DMS153 (cell line): ENCODE measurements at regions not wholly inside any gene's neighbourhood (a gene's known extent, or its start where the extent isn't known, plus 50 kb on each side); places are given as distances from the start of the nearest gene placed in this dataset.
A peak's percentile ranks its signal among the peaks of the same experiment; 100 is the strongest.

Experiments
- DNase-seq: peaks from one replicate; lab custom pipeline; 2025; lab: John Stamatoyannopoulos, UW

DNA sequence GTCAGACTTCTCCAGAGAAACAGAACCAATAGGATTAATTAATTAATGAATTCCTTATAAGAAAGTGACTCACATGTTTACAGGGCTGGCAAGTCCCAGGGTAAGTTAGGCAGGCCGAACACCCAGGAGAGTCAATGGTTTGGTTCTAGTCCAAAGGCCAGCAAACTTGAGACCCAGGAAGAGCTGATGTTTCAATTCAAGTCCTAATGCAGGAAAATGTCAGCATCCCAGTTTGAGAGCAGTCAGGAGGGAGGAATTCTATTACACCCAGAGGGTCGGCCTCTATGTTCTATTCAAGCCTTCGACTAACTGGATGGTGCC is 466.0 kb downstream of the INSC start:
- no peak for DNase-seq

DNA sequence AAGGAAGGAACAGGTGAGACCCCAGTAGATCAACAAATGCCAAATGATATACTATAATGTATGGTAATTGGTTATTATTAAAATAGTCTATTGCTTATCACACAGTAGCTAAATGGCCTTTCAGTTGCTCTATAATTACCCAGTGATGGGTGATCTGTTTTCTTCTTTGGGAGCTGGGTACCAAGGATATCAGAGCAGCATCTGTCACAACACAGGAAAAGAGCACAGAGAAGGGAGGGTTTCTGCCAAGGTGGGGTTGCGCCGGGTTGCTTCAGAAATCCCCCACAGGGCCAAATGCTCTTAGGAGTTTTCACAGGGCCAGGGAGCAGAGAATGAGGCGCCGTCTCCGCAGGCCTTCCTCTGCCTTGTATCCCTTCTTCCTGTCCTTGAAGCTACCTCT is 469.4 kb downstream of the INSC start:
- no peak for DNase-seq

DNA sequence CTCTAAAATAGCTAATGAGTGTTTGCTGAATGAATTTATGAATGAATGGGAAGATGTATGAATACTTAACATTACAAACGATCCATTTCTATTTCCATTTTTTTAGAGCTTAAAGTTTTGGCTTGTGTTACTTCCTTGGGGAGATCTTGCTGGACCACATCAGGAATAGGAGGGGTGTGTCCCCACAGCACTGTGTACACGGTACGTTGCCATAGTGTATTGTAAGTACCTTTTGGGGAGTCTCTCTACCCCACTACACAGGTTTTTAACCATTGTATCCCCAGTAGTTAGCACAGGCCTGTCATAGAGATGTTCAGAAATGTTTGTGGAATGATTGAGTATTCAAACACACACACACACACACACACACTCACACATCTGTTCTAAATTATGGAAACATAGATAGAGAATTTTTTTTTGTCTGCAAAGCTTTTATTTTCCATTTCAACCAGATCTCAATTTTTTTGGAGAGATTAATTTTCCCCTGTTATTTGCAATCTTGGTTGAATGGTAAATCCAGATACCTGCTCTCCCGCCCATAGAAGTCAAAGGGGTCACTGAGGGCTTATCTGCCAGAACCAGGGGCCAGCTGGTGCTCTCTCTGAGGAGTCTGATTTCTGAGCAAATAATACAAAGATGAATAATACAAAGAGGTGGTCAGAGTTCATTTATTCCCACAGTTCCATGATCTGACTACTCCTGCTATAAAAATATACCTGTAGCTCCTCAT is 471.0 kb downstream of the INSC start:
- no peak for DNase-seq

DNA sequence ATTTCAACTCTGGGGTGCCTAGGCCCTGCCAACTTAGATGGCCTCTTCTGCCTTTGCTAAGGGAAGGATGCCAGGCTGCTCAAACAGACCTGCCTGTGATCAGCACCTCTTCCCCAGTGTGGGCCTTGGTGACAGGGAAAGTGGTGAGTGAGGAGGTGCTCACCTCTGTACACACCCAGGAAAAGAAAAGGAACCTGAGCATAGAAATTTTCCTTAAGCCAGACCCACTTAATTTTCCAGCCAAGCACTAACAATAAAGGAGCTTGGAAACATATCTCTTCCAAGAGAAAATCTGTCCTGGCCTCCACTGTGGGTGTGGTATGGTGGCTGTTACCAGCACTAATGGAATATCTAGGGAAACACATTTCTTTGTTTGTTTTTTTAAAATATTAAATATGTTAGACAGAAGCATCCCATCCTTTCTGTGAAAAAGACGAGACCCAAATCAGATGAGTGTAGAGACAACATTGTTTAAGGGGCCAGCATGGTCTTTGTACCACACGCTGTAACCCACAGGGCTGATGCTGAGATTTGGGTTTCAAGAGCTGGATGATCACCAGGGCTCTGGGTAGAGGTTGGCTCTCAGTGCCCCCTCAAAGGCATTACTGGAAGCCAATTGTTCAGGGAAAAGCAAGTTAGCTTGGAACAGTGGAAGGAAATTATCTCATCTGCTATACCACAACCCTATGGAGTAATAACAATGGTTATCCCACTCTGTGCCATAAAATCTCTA is 472.2 kb downstream of the INSC start:
- no peak for DNase-seq

DNA sequence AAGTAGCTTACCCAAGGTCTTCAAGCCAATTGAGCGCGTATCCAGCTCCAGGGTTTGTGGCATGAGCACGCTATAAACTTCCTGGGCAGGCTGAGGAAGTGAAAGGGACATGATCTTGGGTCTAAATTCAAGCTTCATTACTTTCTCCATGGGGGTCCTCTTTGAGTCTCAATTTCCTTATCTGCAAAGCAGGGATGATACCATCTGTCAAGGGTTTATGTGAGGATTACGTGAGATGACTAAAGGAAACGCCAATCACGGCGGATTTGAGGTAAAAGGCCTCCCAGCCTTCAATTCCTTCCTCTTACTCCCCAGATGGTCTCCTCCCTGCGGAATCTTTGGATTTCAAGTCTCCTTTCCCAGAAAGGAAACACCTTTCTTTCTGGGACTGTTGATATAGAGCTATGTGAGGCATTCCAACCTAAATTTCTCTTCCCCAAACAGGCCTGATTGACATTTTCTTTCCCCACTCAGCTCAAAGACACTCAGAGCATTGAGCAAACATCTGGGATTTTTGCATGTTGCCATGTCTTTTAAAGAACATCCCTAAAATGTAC is 474.4 kb downstream of the INSC start:
- DNase-seq, result no peak

DNA sequence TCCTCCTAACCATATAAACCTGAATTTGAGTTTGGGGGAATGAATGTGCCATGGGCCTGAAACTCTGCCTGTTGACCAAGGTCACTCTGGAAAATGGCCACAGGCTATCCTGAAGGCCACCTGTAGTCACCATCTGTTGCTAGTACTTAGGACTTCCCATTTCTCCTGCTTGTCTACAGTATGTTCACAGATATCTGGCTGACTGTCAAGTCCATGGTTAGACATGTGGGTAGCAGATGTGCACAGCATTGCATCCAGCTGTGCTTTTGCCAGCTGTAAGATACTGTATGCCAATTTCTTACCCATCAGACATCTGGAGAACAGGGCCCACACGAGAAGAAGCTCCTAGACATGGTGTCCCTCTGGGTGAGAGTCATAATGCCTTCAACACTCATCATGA is 475.4 kb downstream of the INSC start:
- DNase-seq, result no peak

DNA sequence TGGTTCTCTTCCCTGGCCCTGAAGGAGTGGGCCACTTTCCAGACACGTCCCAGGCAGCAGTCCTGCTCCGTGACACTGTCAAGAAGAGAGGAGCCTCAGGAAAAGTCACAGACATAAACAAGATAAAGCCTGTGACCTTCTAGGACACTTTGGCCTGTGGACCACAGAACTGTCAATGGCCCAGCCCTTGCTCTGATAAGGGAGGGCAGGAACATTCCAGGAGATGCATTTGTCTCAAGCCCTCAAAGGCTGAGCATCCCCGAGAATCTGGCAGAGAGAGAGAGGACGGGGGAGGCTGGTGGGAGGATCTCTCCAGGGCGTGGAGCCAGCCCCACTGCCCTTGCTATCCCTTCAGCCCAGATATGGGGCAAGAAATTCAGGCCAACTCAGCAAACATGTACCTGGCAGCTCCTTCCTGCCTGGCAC is 476.4 kb downstream of the INSC start:
- no peak for DNase-seq

DNA sequence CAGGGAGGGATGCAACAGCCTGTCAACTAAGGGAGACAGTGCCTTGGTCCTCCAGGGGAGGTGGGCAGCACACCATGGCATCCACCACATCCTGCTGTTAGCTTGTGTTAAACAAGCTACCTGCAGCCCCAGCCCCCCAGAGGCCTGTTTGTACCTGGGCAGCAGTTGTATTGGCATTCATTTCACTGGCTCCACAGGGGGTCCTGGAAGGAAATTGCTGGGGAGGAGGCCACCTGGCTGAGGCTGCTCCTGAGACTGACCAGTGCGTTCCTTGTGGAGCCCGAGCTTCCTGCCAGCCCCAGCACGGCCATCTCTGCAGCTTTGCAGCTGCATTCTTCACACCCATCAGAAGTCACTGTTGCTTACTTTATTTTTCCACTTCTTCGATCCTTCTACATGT is 479.9 kb downstream of the INSC start:
- DNase-seq, result no peak

DNA sequence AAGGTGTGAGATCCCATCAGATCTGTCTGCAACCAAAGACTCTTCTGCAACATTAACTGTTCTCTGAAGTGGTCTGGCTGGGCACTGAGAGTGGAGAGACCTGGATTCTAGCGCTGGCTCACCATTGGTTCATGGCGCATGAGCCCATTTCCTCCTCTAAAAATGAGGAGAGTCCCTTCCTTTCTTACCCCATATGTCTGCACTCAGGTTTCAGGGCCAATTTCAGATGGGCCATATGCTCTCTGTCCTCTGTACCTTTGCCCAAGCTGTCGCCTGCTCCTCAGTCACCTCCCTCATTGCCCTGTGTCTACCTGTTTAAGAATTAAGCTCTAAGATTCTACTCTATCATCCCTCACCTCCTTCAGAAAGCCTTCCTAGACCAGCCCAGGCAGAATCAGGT is 484.7 kb downstream of the INSC start:
- DNase-seq, result no peak

DNA sequence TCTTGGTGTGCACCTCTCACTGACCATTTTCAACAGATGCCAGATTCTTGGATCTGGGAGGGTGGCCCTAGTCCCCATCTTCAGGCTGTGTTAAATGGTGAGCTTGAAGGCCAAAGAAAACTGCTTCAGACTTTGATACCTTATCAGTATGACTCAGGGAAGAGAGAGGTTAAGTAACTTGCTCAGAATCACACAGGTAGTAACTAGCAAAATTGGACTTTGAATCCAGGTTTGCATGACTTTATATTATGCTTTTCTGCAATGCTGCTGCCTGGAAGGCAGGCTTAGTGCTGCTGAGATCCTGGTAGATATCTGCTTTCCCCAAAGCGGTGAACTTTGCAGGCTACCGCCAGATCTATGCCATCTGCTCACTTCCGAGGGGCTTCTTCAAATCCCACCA is 487.3 kb downstream of the INSC start:
- no peak for DNase-seq

DNA sequence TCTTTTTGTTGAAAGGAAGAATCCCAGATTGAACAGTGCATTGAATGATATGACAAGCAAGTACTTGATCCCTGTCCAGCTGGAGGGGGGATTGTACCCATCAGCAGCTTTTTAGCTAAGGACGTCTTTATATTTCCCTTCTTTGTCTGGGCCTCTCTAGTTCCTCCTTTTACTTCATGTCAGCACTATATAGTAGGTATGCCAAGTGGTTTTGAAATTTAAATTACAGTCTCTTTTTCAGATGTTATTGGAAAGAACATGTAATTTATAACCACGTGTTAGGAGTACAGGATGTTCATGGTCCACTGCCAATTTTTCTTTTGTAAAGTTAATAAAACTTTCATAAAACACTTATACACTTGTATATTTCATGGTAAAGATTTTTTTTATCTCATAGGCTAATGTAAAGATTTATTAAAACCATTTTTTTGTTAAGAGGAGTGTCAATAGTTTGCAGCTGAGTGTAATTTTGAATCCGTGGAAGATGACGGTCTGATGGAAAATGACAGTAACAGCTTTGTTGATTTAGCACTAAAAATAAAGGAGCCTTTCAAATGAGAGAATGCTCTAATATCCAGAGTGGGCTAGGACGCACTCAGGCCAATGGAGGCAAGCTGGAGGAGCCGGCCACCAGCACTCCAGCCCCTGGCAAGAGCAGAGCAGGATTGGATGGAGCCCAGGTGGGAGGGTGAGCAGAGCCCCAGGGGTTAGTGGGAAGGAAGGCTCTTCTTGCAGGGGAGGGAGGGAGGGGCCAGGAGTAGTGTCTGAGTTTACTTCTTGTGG is 488.3 kb downstream of the INSC start:
- peak; percentile 13 for DNase-seq

DNA sequence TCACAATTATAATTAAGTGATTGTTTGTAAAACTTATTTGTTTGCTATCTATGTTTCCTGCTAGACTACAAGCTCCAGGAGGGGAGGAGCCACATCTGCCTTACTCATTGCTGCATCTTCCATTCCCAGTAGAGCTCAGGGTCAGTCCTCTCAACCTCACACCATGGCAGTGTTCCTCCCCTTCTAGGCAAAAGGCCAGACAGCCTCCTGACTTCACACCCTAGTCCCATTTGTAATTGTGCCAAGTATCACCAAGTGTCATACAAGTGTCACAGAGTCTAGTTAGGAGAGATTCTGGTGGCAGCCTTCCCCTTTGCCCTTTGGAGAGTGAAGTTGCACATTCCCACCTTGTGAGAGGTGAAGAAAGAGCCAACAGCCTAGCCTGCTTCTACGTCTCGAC is 490.4 kb downstream of the INSC start:
- DNase-seq, result no peak

DNA sequence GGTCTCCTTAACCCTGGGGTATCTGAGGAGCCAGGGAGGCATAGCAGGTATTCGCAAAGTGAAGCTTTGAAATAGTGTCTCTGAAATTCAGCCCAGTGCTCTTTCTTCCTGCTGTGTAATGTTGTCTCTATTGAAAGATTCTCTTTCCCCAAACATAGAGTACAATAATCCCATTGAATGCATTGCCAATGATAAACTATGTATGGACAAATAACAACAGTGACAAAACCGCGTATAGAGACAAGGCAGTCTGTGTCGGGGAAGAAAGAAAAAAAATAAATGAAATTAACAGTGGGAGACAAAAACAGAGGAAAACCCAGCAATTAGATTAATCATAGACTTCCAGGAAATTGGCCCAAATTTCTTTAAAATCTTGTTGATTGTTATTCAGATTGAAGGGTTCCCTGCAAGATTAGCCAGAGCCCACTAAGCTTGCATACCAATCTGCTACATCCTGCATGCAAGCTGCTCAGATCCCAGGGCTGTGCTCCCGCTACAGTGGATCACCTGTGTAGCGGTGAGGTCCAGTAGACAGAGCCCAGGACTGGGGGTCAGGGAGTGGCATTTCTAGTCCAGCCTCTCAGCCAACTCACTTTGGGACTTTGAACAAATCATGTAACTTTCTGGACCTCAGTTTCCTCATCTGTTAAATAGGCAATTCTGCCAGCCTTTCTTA is 492.8 kb downstream of the INSC start:
- DNase-seq, result no peak

DNA sequence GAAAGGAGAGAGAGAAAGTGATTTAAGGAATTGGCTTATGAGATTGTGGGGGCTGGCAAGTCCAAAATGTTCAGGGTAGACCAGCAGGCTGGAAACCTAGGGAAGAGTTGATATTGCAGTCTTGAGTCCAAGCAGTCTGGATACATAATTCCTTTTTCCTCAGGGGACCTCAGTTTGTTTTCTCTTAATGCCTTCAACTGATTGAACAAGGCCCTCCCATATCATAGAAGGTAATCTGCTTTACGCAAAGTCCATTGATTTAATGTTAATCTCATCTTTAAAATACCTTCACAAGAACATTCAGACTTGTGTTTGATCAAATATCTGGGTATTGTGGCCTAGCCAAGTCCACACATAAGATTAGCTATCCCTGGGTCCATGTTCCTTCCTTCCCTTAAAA is 494.7 kb downstream of the INSC start:
- no peak for DNase-seq

DNA sequence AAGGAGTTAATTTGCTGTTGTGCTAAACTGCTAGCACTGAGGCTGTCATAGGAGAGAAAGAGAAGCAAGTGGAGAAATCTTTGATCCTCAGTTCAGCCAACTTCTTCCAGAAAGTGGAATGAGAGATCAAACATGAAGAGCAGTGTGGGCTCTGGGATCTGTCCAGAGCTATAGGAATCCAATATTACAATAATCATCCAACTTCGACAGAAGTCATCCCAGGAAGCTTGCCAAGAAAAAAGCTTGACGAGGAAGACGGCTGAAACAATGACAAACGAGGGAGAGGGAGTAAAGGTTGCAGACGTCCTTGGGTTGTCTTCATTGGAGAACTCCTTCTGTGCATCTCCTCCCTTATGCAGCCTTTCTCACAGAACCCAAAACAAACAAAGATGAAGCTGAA is 496.2 kb downstream of the INSC start:
- DNase-seq, result no peak

DNA sequence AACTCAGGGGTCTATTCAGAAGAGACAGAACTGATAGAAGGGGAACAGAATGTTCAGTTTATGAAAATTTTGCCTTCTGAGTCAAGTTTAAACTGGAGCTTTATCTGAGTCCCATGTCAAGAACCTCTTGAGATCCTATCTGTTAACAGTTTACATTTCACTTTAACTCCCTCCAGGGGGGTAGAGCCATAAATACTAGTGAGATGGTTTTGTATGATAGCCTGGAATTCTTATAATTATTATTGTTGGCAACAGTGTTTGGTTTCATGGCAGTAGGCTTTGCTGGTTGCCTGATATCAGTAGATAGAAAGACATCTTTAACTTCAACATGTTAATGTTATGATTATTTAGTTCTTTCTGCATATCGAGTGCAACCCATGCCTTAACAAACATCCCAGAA is 498.5 kb downstream of the INSC start:
- no peak for DNase-seq

DNA sequence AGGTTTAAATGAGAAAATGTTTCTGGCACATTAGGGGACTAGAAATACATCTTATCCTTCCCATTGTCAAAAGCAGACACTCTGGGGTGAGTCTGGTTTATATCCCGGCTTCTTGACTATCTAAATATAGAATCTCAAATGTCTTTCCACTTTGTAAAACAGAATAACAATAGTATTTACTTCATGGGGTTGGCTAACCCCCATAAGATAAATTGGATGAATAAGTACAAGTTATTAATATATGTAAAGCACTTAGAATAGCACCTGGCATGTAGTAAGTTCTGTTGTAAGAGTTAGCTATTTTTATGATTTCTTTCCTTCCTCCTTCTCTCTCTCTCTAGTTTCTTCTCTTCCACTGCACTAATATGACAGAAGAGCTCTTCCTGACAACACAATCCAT is 499.1 kb downstream of the INSC start:
- DNase-seq, result no peak

DNA sequence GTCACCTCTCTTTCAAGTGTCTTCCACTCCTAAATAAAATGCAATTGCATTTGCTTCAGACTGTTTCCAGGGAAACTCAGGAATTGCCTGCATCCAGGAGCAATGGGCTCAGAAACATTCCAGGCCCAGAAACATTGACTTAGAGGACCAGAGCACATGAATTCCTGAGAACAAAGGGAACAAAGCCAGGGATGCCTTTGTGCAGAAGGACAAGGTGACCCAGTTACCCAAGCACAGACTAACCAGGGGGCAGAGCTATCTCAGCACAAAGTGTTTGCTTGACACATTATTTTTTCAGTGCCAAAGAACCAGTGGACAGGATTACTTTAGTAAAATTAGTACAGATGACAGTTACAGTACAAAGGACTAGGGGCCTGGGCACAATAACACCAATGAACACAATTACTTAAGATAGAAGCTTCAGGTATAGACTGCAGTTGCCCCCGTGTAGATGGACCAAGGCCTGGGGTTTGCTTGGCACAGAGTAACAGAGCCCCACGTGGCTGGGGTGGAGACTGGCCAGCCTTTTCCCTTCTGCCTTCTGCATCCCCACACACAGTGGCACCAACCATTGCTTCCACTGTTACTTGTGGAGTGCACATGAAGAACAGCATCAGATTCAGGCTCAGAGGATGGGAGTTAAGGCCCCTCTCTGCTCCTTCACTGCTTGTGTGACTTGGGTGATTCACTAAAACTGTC is 500.8 kb downstream of the INSC start:
- no peak for DNase-seq

DNA sequence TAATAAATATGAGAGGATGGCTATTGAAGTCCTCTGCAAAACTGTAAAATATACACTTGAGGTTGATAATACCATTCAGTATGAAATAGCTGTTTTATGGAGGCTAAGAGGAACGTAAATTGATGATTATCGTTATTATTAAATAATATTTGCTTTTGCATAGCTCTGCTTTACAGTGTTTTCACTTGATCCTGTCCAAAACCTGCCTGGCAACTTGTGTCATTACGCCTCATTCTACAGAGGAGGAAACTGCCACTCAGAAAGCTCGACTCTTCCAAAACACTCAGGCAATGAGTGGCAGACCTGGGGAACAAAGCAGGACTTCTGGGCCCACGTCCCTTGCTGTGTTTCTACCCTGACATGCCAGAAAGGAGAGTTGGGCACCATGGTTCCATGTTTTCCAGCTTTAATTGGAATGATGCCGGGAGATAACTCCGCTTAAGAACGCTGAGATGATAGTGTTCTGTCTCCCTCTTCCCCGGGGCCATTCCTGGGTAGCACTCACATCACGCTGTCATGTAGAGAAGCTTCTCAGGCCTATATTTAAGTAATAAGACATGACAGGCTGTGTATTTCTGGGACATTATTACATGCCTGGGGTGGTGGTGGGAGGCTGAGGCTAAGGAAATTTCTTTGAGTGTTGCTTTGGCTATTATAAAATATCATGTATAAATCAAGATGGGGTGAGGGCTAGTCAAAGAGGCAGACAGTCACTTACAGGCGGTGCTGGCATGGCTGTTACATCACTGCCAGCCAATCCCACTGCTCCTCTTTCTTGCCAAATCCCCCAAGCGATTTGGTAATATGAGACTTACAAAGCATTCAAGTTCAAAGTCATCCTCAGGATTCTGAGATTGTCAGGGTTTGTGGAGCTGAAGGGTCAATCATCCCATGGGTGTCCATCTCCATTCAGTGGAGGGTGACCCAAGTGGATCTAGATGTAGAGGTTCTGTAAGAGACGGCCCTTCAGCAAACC is 501.7 kb downstream of the INSC start:
- DNase-seq, result no peak

DNA sequence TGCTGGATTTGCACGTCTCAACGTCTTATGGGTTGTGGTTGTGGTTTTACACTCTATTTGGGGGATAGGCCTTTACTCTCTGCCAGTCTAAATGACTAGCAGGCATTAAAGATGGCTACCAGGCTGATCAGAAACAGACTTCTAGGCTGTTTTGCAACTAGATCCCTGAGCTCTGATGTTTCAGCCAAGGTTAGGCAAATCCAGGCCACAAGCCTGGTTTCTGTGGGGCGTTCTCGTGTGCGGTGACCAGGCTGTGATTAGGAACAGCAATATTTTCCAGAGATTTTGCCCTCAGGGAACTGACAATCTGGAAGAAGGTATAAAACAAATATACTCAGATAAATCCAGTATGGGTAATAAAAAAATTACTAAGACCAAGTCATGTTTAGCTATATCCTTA is 502.4 kb downstream of the INSC start:
- DNase-seq, result no peak
